Loucy (cell line): ENCODE measurements at regions not wholly inside any gene's neighbourhood (a gene's known extent, or its start where the extent isn't known, plus 50 kb on each side); places are given as distances from the start of the nearest gene placed in this dataset.

Experiments
- H2AFZ ChIP-seq: fragments of 200-600 bp; sonication (generic); 2 replicates; pipeline ENCODE4 v1.6.0; 2016; ENCODE audit warnings: antibody characterized with exemption, mild to moderate bottlenecking, low read length, moderate library complexity
- H3F3A ChIP-seq: fragments of 200-600 bp; 2 replicates; pipeline ENCODE4 v1.6.0; 2016; ENCODE audit warnings: antibody characterized with exemption, low read depth, mild to moderate bottlenecking
- H3K27me3 ChIP-seq: fragments of 200-600 bp; sonication (generic); 2 replicates; pipeline ENCODE4 v1.6.1; 2014; ENCODE audit warnings: low read length, mild to moderate bottlenecking; ENCODE audit not compliant: insufficient read depth, poor library complexity, severe bottlenecking
- H3K36me3 ChIP-seq: fragments of 200-600 bp; sonication (generic); 2 replicates; pipeline ENCODE4 v1.6.1; 2016; ENCODE audit warnings: low read length; ENCODE audit not compliant: insufficient read depth
- H3K4me1 ChIP-seq: fragments of 200-600 bp; sonication (generic); 2 replicates; pipeline ENCODE4 v1.5.1; 2014; ENCODE audit warnings: low read length, mild to moderate bottlenecking; ENCODE audit not compliant: insufficient read depth, poor library complexity, severe bottlenecking
- H3K4me2 ChIP-seq: fragments of 200-600 bp; sonication (generic); 2 replicates; pipeline ENCODE4 v1.6.0; 2014; ENCODE audit warnings: antibody characterized with exemption, low read length, low read depth, mild to moderate bottlenecking; ENCODE audit not compliant: poor library complexity, severe bottlenecking
- H3K4me3 ChIP-seq: fragments of 200-600 bp; sonication (generic); 2 replicates; pipeline ENCODE4 v1.5.1; 2014; ENCODE audit warnings: low read length, mild to moderate bottlenecking, mixed read lengths; ENCODE audit not compliant: poor library complexity, severe bottlenecking
- H3K79me2 ChIP-seq: fragments of 200-600 bp; sonication (generic); 2 replicates; pipeline ENCODE4 v1.6.1; 2014; ENCODE audit warnings: low read length; ENCODE audit not compliant: insufficient read depth
- H3K9ac ChIP-seq: fragments of 200-600 bp; sonication (generic); 2 replicates; pipeline ENCODE4 v1.6.0; 2014; ENCODE audit warnings: mild to moderate bottlenecking, low read depth, low read length, moderate library complexity; ENCODE audit not compliant: poor library complexity, severe bottlenecking
- H3K9me2 ChIP-seq: fragments of 200-600 bp; sonication (generic); replicated peaks from 2 replicates; pipeline ENCODE4 v1.6.1; 2016; ENCODE audit warnings: low read depth, low read length, mixed read lengths
- H3K9me3 ChIP-seq: fragments of 200-600 bp; sonication (generic); 2 replicates; pipeline ENCODE4 v1.6.1; 2014; ENCODE audit warnings: mild to moderate bottlenecking, antibody characterized with exemption, low read length, low read depth; ENCODE audit not compliant: insufficient read depth
- H4K20me1 ChIP-seq: fragments of 200-600 bp; sonication (generic); 2 replicates; pipeline ENCODE4 v1.6.0; 2014; ENCODE audit warnings: antibody characterized with exemption, low read length, mild to moderate bottlenecking; ENCODE audit not compliant: insufficient read depth, poor library complexity, severe bottlenecking
- CTCF ChIP-seq: fragments of 200-600 bp; sonication (generic); conservative IDR thresholded peaks from 2 replicates; pipeline ENCODE4 v1.5.1; 2014; ENCODE audit warnings: mild to moderate bottlenecking, antibody characterized with exemption, low read length
- EZH2phosphoT487 ChIP-seq: fragments of 200-600 bp; IDR thresholded peaks from 2 replicates; pipeline ENCODE4 v1.6.1; 2018; ENCODE audit warnings: antibody characterized with exemption, mild to moderate bottlenecking, moderate library complexity, borderline replicate concordance

DNA sequence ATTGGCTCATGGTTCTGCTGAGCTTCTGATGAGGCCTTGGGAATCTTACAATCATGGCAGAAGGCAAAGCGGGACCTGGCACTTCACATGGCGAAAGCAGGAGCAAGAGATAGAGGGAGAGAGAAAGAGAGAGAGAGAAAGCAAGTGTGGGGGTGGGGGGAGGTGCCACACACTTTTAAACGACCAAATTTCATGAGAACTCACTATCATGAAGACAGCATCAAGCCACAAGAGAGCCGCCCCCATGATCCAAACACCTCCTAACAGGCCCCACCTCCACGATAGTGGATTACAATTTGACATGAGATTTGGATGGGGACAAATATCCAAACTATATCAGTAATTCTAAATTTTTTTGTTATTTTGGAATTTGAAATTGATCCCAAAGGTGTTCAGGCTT lies 553.9 kb downstream of the PRR16 start:
- Histone ChIP-seq H3K4me2 (no peak overlapping the region), H3K9me2 (no peaks in the 10 kb centered on the region), H3K79me2 (no peaks in the 10 kb centered on the region), H3K4me3 (no peak overlapping the region), H3K9ac (no peak overlapping the region), H3K4me1 (no peaks in the 10 kb centered on the region), H3K36me3 (no peaks in the 10 kb centered on the region), H3F3A (no peaks in the 10 kb centered on the region), H4K20me1 (no peaks in the 10 kb centered on the region), H3K27me3 (no peaks in the 10 kb centered on the region), H3K9me3 (no peaks in the 10 kb centered on the region), H2AFZ (no peak overlapping the region)
- no peak for TF ChIP-seq CTCF
- TF ChIP-seq EZH2phosphoT487, result no peak

GRCh38 chr5:121019106-121019505 lies 555.0 kb downstream of the PRR16 start:
- peaks cover 7% of the 10 kb centered on the region for H3K4me1 ChIP-seq
- no peaks in the 10 kb centered on the region for H3K27me3 ChIP-seq
- no peaks in the 10 kb centered on the region for H3K36me3 ChIP-seq
- H3K9me3 ChIP-seq, result no peaks in the 10 kb centered on the region
- no peaks in the 10 kb centered on the region for H4K20me1 ChIP-seq
- H3K79me2 ChIP-seq, result no peaks in the 10 kb centered on the region
- H3K9me2 ChIP-seq, result no peaks in the 10 kb centered on the region
- no peak overlapping the region for H3K4me3 ChIP-seq
- no peak overlapping the region for H2AFZ ChIP-seq
- H3K4me2 ChIP-seq, result no peak overlapping the region
- TF ChIP-seq CTCF (no peak), EZH2phosphoT487 (no peak)
- no peaks in the 10 kb centered on the region for H3F3A ChIP-seq
- no peak overlapping the region for H3K9ac ChIP-seq

DNA sequence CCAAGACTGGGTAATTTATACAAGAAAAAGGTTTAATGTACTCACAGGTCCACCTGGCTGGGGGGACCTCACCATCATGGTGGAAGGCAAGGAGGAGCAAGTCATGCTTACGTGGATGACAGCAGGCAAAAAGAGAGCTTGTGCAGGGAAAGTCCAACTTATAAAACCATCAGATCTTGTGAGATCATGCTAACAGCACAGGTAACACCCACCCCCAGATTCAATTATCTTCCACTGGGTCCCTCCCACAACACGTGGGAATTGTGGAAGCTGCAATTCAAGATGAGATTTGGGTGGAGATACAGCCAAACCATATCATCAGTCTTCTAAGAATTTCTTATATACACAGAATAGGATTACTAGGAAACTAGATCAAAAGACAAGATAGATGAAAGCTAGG lies 555.6 kb downstream of the PRR16 start:
- H3K27me3 ChIP-seq, result no peaks in the 10 kb centered on the region
- no peaks in the 10 kb centered on the region for H3K9me2 ChIP-seq
- H3K4me1 ChIP-seq, result peaks cover 7% of the 10 kb centered on the region
- no peaks in the 10 kb centered on the region for H3K79me2 ChIP-seq
- H3F3A ChIP-seq, result no peaks in the 10 kb centered on the region
- TF ChIP-seq EZH2phosphoT487 (no peak), CTCF (no peak)
- no peak overlapping the region for H3K9ac ChIP-seq
- no peak overlapping the region for H2AFZ ChIP-seq
- H3K4me3 ChIP-seq, result no peak overlapping the region
- H3K4me2 ChIP-seq, result no peak overlapping the region
- no peaks in the 10 kb centered on the region for H3K9me3 ChIP-seq
- no peaks in the 10 kb centered on the region for H4K20me1 ChIP-seq
- H3K36me3 ChIP-seq, result no peaks in the 10 kb centered on the region
